ENCODE measurements at regions not wholly inside any gene's neighbourhood (a gene's known extent, or its start where the extent isn't known, plus 50 kb on each side); places are given as distances from the start of the nearest gene placed in this dataset.

DNA sequence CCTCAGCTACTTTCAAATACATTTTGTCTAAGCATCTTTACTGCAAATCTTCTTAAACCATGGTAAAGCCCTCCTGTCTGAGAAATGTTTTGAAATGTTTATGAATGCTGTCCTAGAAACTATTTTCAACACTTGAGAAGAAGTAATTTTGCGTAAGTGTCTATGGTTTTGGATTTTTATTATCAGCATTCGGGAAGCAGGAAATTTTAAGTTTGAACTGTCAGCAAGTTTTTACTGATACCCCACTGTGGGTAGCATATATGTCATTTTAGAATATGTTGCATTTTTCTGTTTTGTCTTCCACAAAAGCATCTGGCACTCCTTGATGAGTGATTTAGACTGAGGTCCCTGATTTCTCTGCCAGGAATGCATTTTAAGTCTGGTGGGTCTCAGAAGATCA lies 302.4 kb upstream of the GIMD1 start:
- no peak for TF ChIP-seq CTCF (IDR thresholded peaks at IDR 0.05)
- TF ChIP-seq POLR2AphosphoS5 (IDR thresholded peaks at IDR 0.05; ENCODE audit: low read depth, low read length): no peak
- TF ChIP-seq, protein P1, sequence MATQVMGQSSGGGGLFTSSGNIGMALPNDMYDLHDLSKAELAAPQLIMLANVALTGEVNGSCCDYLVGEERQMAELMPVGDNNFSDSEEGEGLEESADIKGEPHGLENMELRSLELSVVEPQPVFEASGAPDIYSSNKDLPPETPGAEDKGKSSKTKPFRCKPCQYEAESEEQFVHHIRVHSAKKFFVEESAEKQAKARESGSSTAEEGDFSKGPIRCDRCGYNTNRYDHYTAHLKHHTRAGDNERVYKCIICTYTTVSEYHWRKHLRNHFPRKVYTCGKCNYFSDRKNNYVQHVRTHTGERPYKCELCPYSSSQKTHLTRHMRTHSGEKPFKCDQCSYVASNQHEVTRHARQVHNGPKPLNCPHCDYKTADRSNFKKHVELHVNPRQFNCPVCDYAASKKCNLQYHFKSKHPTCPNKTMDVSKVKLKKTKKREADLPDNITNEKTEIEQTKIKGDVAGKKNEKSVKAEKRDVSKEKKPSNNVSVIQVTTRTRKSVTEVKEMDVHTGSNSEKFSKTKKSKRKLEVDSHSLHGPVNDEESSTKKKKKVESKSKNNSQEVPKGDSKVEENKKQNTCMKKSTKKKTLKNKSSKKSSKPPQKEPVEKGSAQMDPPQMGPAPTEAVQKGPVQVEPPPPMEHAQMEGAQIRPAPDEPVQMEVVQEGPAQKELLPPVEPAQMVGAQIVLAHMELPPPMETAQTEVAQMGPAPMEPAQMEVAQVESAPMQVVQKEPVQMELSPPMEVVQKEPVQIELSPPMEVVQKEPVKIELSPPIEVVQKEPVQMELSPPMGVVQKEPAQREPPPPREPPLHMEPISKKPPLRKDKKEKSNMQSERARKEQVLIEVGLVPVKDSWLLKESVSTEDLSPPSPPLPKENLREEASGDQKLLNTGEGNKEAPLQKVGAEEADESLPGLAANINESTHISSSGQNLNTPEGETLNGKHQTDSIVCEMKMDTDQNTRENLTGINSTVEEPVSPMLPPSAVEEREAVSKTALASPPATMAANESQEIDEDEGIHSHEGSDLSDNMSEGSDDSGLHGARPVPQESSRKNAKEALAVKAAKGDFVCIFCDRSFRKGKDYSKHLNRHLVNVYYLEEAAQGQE (IDR thresholded peaks at IDR 0.05; ENCODE audit: insufficient read depth in 1 of 2, low read depth in 2 of 2, low read length in 1 of 2): no peak

All from Panc1 (cell line).